ENCODE measurements at regions not wholly inside any gene's neighbourhood (a gene's known extent, or its start where the extent isn't known, plus 50 kb on each side); places are given as distances from the start of the nearest gene placed in this dataset.

GRCh38 chr7:17608114-17608833, 309.8 kb downstream of the AHR start:
- DNase-seq (ENCODE audit: low read depth in 3 of 3), result no peak

- no peak for DNase-seq (ENCODE audit: low read depth in 3 of 3)
These were observed 313.2 kb downstream of the AHR start for GRCh38 chr7:17611611-17612010.

GRCh38 chr7:17613338-17614041, 315.0 kb downstream of the AHR start:
- DNase-seq (ENCODE audit: low read depth in 3 of 3), result no peak

GRCh38 chr7:17617380-17617779, 318.9 kb downstream of the AHR start:
- no peak for DNase-seq (ENCODE audit: low read depth in 3 of 3)

GRCh38 chr7:17617857-17618651, 319.6 kb downstream of the AHR start:
- no peak for DNase-seq (ENCODE audit: low read depth in 3 of 3)

GRCh38 chr7:17618652-17618974, 320.2 kb downstream of the AHR start:
- no peak for DNase-seq (ENCODE audit: low read depth in 3 of 3)

- no peak for DNase-seq (ENCODE audit: low read depth in 3 of 3)
These were observed 320.9 kb downstream of the AHR start for GRCh38 chr7:17619196-17619818.

- no peak for DNase-seq (ENCODE audit: low read depth in 3 of 3)
These were observed 319.7 kb downstream of the SNX13 start for GRCh38 chr7:17620566-17620965.

GRCh38 chr7:17622451-17622850, 317.8 kb downstream of the SNX13 start:
- DNase-seq (ENCODE audit: low read depth in 3 of 3), result no peak

GRCh38 chr7:17623546-17624185, 316.6 kb downstream of the SNX13 start:
- DNase-seq (ENCODE audit: low read depth in 3 of 3), result no peak

- no peak for DNase-seq (ENCODE audit: low read depth in 3 of 3)
These were observed 315.9 kb downstream of the SNX13 start for GRCh38 chr7:17624379-17624778.

- DNase-seq (ENCODE audit: low read depth in 3 of 3), result no peak
These were observed 315.3 kb downstream of the SNX13 start for GRCh38 chr7:17625043-17625442.

- no peak for DNase-seq (ENCODE audit: low read depth in 3 of 3)
These were observed 314.1 kb downstream of the SNX13 start for GRCh38 chr7:17626235-17626634.

- no peak for DNase-seq (ENCODE audit: low read depth in 3 of 3)
These were observed 309.2 kb downstream of the SNX13 start for GRCh38 chr7:17631061-17631460.

GRCh38 chr7:17632384-17632783, 307.9 kb downstream of the SNX13 start:
- DNase-seq (ENCODE audit: low read depth in 3 of 3), result no peak

- DNase-seq (ENCODE audit: low read depth in 3 of 3), result no peak
These were observed 307.2 kb downstream of the SNX13 start for GRCh38 chr7:17633067-17633466.

GRCh38 chr7:17638727-17639126, 301.6 kb downstream of the SNX13 start:
- no peak for DNase-seq (ENCODE audit: low read depth in 3 of 3)

- DNase-seq (ENCODE audit: low read depth in 3 of 3), result peak in 1 of 3 donors; percentile 20
These were observed 299.4 kb downstream of the SNX13 start for GRCh38 chr7:17640730-17641377.

GRCh38 chr7:17645500-17645899, 294.8 kb downstream of the SNX13 start:
- DNase-seq (ENCODE audit: low read depth in 3 of 3), result no peak

GRCh38 chr7:17646253-17646956, 293.9 kb downstream of the SNX13 start:
- DNase-seq (ENCODE audit: low read depth in 3 of 3), result no peak

GRCh38 chr7:17651341-17651740, 289.0 kb downstream of the SNX13 start:
- DNase-seq (ENCODE audit: low read depth in 3 of 3), result no peak
